ENCODE measurements at regions not wholly inside any gene's neighbourhood (a gene's known extent, or its start where the extent isn't known, plus 50 kb on each side); places are given as distances from the start of the nearest gene placed in this dataset.
"Not testable (repeated sequence)": the region's sequence is repeated elsewhere in the genome, so short reads cannot be mapped to it uniquely, and the experiment has no call there.

DNA sequence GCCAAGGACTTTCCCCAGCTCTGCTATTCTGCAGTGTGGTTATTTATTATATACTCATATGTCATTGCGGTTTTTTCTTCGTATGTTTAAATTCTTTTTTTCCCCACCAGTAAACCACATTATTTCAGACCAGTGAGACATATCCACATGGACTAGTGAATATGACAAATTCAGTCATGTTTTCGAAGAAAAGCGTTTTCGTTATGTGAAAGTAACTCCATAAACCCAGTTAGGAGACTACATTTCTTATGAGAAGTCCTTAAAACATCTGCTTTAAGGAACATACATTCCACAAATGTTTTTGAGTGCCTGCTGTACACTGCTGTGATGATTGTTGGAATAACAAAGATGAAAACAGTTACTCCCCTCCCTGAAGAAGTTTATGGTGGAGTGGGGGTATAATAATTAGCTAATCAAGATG, 591.8 kb upstream of the CLINT1 start:
- H3K9me3 ChIP-seq (ENCODE audit: low read depth): no peaks in the 10 kb centered on the region
- H3K36me3 ChIP-seq (ENCODE audit: low read depth): no peaks in the 10 kb centered on the region
- no peak overlapping the region for H2AFZ ChIP-seq
- H3K27ac ChIP-seq: no peak overlapping the region
- peaks cover 14% of the 10 kb centered on the region; the same call in 1 of the 2 replicates for H3K4me1 ChIP-seq (ENCODE audit: insufficient read depth)
- no peak overlapping the region for H3K4me2 ChIP-seq (ENCODE audit: unreplicated experiment)
- 0 out of 2 replicates have a peak, but pooled peaks cover 12% of the 10 kb centered on the region for H3F3A ChIP-seq (ENCODE audit: insufficient read depth)
- no peaks in the 10 kb centered on the region for H4K20me1 ChIP-seq (ENCODE audit: insufficient read depth)
- no peak for DNase-seq
- TF ChIP-seq EZH2phosphoT487 (IDR thresholded peaks at IDR 0.05; ENCODE audit: insufficient read depth, low read depth): no peak
- no peak for TF ChIP-seq EZH2 (IDR thresholded peaks at IDR 0.05; ENCODE audit: insufficient read depth, poor library complexity, severe bottlenecking)
- in situ Hi-C loops (cut with MboI): no loop called here
- 67 to 68% methylated on average over 5 of the region's 5 CpGs for WGBS, 2 experiments (ENCODE audit: low coverage in 1 of 2, low lambda C conversion rate in 2 of 2, missing lambda C conversion rate in 2 of 2)
- H3K27me3 ChIP-seq (replicated peaks; ENCODE audit: insufficient read depth): no peaks in the 10 kb centered on the region
- H3K9ac ChIP-seq: no peak overlapping the region
- H3K4me3 ChIP-seq: no peak overlapping the region
- H3K79me2 ChIP-seq (ENCODE audit: insufficient read depth): no peaks in the 10 kb centered on the region
- no peaks in the 10 kb centered on the region for H3K9me2 ChIP-seq (ENCODE audit: insufficient read depth)

DNA sequence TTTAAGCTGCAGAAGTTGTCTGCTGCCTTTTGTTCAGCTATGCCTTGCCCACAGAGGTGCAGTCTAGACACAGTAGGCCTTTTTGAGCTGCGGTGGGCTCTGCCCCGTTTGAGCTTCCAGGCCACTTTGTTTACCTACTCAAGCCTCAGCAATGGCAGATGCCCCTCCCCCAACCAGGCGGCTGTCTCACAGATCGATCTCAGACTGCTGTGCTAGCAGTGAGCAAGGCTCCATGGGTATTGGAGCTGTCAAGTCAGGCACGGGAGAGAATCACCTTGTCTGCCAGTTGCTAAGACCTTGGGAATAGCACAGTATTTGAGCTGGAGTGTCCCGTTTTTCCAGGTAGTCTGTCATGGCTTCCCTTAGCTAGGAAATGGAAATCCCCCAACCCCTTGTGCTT, 587.8 kb upstream of the CLINT1 start:
- peaks cover 10% of the 10 kb centered on the region; the same call in 1 of the 2 replicates for H3K4me1 ChIP-seq (ENCODE audit: insufficient read depth)
- H3K4me3 ChIP-seq; H3K27me3 ChIP-seq (replicated peaks; ENCODE audit: insufficient read depth); H4K20me1 ChIP-seq (ENCODE audit: insufficient read depth); in situ Hi-C loops (cut with MboI); H3K79me2 ChIP-seq (ENCODE audit: insufficient read depth); H3K9me2 ChIP-seq (ENCODE audit: insufficient read depth); H3K36me3 ChIP-seq (ENCODE audit: low read depth); DNase-seq; H3F3A ChIP-seq (ENCODE audit: insufficient read depth); H3K9ac ChIP-seq; H3K9me3 ChIP-seq (ENCODE audit: low read depth); H2AFZ ChIP-seq; H3K27ac ChIP-seq; H3K4me2 ChIP-seq (ENCODE audit: unreplicated experiment): not testable (repeated sequence)
- 65 to 68% methylated on average over 6 of the region's 6 CpGs for WGBS, 2 experiments (ENCODE audit: low coverage in 1 of 2, low lambda C conversion rate in 2 of 2, missing lambda C conversion rate in 2 of 2)

DNA sequence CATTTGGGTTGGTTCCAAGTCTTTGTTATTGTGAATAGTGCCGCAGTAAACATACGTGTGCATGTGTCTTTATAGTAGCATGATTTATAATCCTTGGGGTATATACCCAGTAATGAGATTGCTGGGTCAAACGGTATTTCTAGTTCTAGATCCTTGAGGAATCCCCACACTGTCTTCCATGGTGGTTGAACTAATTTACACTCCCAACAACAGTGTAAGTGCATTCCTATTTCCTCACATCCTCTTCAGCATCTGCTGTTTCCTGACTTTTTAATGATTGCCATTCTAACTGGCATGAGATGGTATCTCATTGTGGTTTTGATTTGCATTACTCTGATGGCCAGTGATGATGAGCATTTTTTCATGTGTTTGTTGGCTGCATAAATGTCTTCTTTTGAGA, 580.3 kb upstream of the CLINT1 start:
- H3K9ac ChIP-seq; H2AFZ ChIP-seq; H4K20me1 ChIP-seq (ENCODE audit: insufficient read depth); H3K27me3 ChIP-seq (replicated peaks; ENCODE audit: insufficient read depth); H3K4me3 ChIP-seq; in situ Hi-C loops (cut with MboI); H3K27ac ChIP-seq; H3K9me3 ChIP-seq (ENCODE audit: low read depth); H3K4me2 ChIP-seq (ENCODE audit: unreplicated experiment); H3K79me2 ChIP-seq (ENCODE audit: insufficient read depth); DNase-seq; H3K36me3 ChIP-seq (ENCODE audit: low read depth); H3K9me2 ChIP-seq (ENCODE audit: insufficient read depth): not testable (repeated sequence)
- Histone ChIP-seq H3F3A (ENCODE audit: insufficient read depth) (peaks cover 23% of the 10 kb centered on the region), H3K4me1 (ENCODE audit: insufficient read depth) (peaks cover 26% of the 10 kb centered on the region)
- WGBS, 2 experiments (ENCODE audit: low coverage in 1 of 2, low lambda C conversion rate in 2 of 2, missing lambda C conversion rate in 2 of 2): 71 to 72% methylated on average over 3 of the region's 3 CpGs

DNA sequence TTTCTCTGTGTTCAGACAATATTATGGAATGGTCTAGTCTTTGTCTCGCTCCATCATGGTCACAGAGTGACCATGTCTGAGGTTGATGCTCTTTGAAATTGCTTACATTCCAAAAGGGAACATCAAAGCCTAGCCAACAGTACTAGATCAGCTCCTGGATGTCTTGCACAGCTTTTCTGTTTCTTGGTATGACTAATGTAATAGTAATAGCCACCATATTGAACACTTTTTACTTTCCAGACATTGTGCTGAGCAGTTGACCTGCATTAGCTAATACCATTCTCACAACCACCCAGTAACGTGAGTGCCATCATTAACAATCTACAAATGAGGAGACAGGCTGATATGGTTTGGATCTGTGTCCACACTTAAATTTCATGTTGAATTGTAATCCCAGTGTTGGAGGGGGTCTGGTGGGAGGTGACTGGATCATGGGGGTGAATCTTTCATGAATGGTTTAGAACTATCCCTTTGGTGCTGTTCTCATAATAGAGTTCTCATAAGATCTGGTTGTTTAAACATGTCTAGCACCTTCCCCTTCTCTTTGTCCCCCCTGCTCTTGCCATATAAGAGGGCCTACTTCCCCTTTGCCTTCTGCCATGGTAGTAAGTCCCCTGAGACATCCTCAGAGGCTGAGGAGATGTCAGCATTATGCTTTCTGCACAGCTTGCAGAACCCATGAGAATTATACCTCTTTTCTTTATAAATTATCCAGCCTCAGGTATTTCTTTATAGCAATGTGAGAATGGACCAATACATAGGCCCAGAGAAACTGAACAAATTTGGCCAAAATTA, 577.5 kb upstream of the CLINT1 start:
- Histone ChIP-seq H3K79me2 (ENCODE audit: insufficient read depth) (no peaks in the 10 kb centered on the region), H4K20me1 (ENCODE audit: insufficient read depth) (no peaks in the 10 kb centered on the region), H3K9ac (no peak overlapping the region), H3K4me3 (no peak overlapping the region), H3K9me3 (ENCODE audit: low read depth) (no peaks in the 10 kb centered on the region), H3F3A (ENCODE audit: insufficient read depth) (peaks cover 35% of the 10 kb centered on the region), H3K27me3 (replicated peaks; ENCODE audit: insufficient read depth) (no peaks in the 10 kb centered on the region), H3K9me2 (ENCODE audit: insufficient read depth) (peaks cover 9% of the 10 kb centered on the region; the same call in 1 of the 2 replicates), H2AFZ (no peak overlapping the region), H3K27ac (no peak overlapping the region), H3K36me3 (ENCODE audit: low read depth) (no peaks in the 10 kb centered on the region), H3K4me2 (ENCODE audit: unreplicated experiment) (no peak overlapping the region), H3K4me1 (ENCODE audit: insufficient read depth) (peaks cover 42% of the 10 kb centered on the region)
- in situ Hi-C loops (cut with MboI): no loop called here
- 91 to 98% methylated on average over 2 of the region's 2 CpGs for WGBS, 2 experiments (ENCODE audit: low coverage in 1 of 2, low lambda C conversion rate in 2 of 2, missing lambda C conversion rate in 2 of 2)
- peak; percentile 24 for DNase-seq
- TF ChIP-seq EZH2 (IDR thresholded peaks at IDR 0.05; ENCODE audit: insufficient read depth, poor library complexity, severe bottlenecking) (no peak), EZH2phosphoT487 (IDR thresholded peaks at IDR 0.05; ENCODE audit: insufficient read depth, low read depth) (no peak)

Measured in GM23248 (cell line).